Fibroblast of mammary gland (primary cell): ENCODE measurements at regions not wholly inside any gene's neighbourhood (a gene's known extent, or its start where the extent isn't known, plus 50 kb on each side); places are given as distances from the start of the nearest gene placed in this dataset.
"Not testable (repeated sequence)": the region's sequence is repeated elsewhere in the genome, so short reads cannot be mapped to it uniquely, and the experiment has no call there.

Source experiments
- DNase-seq: peaks from one replicate; pipeline ENCODE4 v3.0.0-alpha.2; 2010; ENCODE audit warnings: low read depth
- H3K4me3 ChIP-seq: 2 replicates; pipeline ENCODE4 v1.5.1; 2011; ENCODE audit warnings: low read depth, mild to moderate bottlenecking, low read length, moderate library complexity; ENCODE audit not compliant: control insufficient read depth
- TF ChIP-seq, protein P1 (sequence below): conservative IDR thresholded peaks from 2 replicates; pipeline ENCODE4 v1.5.1; 2011; ENCODE audit warnings: low read depth, low read length, inconsistent platforms; ENCODE audit not compliant: control insufficient read depth, insufficient read depth

GRCh38 chr12:9342614-9343353 lies 134.6 kb upstream of the PZP start:
- no peak for DNase-seq
- TF ChIP-seq, protein P1, sequence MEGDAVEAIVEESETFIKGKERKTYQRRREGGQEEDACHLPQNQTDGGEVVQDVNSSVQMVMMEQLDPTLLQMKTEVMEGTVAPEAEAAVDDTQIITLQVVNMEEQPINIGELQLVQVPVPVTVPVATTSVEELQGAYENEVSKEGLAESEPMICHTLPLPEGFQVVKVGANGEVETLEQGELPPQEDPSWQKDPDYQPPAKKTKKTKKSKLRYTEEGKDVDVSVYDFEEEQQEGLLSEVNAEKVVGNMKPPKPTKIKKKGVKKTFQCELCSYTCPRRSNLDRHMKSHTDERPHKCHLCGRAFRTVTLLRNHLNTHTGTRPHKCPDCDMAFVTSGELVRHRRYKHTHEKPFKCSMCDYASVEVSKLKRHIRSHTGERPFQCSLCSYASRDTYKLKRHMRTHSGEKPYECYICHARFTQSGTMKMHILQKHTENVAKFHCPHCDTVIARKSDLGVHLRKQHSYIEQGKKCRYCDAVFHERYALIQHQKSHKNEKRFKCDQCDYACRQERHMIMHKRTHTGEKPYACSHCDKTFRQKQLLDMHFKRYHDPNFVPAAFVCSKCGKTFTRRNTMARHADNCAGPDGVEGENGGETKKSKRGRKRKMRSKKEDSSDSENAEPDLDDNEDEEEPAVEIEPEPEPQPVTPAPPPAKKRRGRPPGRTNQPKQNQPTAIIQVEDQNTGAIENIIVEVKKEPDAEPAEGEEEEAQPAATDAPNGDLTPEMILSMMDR: no peak
- no peak overlapping the region for H3K4me3 ChIP-seq

DNA sequence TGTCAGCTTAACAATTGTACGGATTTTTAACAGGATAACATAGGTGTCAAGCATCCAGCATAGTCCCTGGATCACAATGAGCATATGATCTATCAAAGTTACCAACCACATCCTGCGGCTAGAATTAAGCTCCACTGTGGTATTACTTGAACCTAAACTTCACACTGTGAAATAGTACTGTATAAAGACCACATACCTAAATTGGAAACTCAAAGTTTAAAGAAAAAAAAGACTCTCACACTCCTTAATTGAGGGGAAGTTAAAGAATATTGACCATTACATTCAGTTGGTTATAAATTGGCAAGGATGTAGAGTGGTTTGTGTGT lies 133.0 kb upstream of the PZP start:
- no peak overlapping the region for H3K4me3 ChIP-seq
- DNase-seq: no peak
- TF ChIP-seq, protein P1: no peak

DNA sequence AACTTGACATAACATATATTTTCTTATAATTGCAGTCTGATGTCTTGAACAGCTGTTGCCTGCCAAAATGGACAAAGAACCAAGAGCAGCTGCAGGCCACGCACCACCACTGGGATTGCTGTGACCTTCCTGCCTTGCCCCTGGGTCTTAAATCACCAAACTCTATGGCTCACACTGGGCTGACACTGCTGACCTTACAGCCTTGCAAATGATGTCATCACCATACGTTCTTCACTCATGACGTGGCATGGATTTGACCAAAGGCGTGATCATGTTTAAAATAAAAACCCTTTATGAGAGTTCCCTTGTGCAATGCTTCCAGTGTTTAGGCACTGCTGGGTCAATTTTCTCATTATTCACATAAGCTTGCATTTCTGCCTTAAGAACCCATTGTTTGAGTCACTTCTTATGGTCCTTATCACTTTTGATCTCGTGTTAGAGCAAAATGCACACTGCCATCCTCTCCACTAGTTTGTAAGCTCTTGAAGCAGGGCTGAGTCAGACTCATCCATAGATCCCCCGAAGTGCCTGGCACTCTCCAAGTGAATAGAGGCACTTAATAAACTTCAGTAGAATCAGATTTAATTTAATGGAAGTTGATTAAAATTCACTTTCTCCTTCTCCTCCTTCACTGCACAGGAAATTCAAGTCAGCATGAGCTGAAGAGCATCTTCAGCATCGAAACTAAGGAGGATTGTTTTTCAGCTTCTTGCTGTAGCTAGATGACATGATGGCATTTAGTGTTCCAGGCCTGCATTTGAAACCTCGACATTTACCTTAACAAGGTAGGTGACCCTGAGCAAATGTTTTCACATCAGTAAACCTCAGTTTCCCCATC lies 132.4 kb upstream of the PZP start:
- no peak overlapping the region for H3K4me3 ChIP-seq
- TF ChIP-seq, protein P1: no peak
- peak; percentile 85 for DNase-seq

GRCh38 chr12:9337656-9338055 lies 129.5 kb upstream of the PZP start:
- DNase-seq: no peak
- TF ChIP-seq, protein P1: no peak
- H3K4me3 ChIP-seq: no peak overlapping the region

GRCh38 chr12:9336375-9337011 lies 128.3 kb upstream of the PZP start:
- DNase-seq, H3K4me3 ChIP-seq: not testable (repeated sequence)

DNA sequence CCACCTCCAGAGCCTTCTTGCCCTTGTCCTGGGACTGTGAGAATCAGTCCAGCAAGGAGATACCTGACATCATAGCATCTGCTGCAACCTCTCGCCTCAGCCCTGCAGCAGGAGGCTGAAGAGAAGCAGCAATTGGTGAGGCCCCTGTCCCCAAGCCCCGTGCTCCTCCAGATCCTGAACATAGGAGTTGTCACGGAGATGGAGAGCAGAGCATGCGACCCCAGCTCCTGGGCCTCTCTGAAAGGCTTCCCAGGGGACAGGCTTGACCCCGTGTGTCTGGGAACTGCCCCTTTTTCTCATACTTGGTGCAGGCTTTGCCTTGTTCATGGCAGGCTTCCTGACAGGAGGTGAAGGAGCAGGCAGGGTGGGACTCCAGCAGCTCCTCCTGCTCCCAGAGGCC lies 127.7 kb upstream of the PZP start:
- DNase-seq: no peak
- no peak overlapping the region for H3K4me3 ChIP-seq

DNA sequence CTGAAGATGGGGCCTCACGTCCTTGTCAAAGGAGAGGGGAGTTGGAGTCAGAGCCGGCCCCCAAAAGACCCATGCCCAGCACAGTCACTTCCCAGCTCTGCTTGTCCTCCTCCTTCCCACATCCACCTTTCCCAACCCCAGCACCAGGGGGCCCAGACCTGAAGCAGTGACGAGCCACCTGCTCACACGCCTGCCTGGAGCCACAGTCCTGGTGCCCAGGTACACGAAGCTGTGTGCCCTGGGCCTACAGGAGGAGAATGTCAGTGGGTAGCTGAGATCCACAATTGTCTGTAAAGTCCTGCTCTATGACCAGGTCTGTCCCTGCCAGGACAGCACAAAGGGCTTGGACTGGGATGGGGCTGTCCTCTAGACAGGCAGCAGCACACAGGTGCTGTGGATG lies 126.8 kb upstream of the PZP start:
- no peak for DNase-seq
- no peak overlapping the region for H3K4me3 ChIP-seq
- TF ChIP-seq, protein P1: no peak

More for the DNA sequence above, 127.7 kb upstream of the PZP start:
- TF ChIP-seq, protein P1: no peak
